ENCODE measurements at regions not wholly inside any gene's neighbourhood (a gene's known extent, or its start where the extent isn't known, plus 50 kb on each side); places are given as distances from the start of the nearest gene placed in this dataset.

- no peak for TF ChIP-seq CTCF (IDR thresholded peaks at IDR 0.05; ENCODE audit: insufficient read depth, missing control alignments)
- FAIRE-seq (no peak), DNase-seq (ENCODE audit: insufficient read length, low spot score) (no peak)
Measured at GRCh38 chr10:130757821-130758489, 553.6 kb downstream of the TCERG1L start.

GRCh38 chr10:130758529-130758928 is 553.0 kb downstream of the TCERG1L start:
- FAIRE-seq (no peak), DNase-seq (ENCODE audit: insufficient read length, low spot score) (no peak)
- TF ChIP-seq CTCF (IDR thresholded peaks at IDR 0.05; ENCODE audit: insufficient read depth, missing control alignments), result no peak

GRCh38 chr10:130761032-130761575 is 550.4 kb downstream of the TCERG1L start:
- FAIRE-seq (no peak), DNase-seq (ENCODE audit: insufficient read length, low spot score) (no peak)
- no peak for TF ChIP-seq CTCF (IDR thresholded peaks at IDR 0.05; ENCODE audit: insufficient read depth, missing control alignments)

- DNase-seq (ENCODE audit: insufficient read length, low spot score) (no peak), FAIRE-seq (no peak)
- no peak for TF ChIP-seq CTCF (IDR thresholded peaks at IDR 0.05; ENCODE audit: insufficient read depth, missing control alignments)
Measured at GRCh38 chr10:130761788-130762301, 549.7 kb downstream of the TCERG1L start.

- no peak for DNase-seq (ENCODE audit: insufficient read length, low spot score)
- TF ChIP-seq CTCF (IDR thresholded peaks at IDR 0.05; ENCODE audit: insufficient read depth, missing control alignments), result no peak
- FAIRE-seq, result no peak
Measured at GRCh38 chr10:130762491-130762890, 549.0 kb downstream of the TCERG1L start.

GRCh38 chr10:130763071-130763470 is 548.5 kb downstream of the TCERG1L start:
- DNase-seq (ENCODE audit: insufficient read length, low spot score) (no peak), FAIRE-seq (no peak)
- TF ChIP-seq CTCF (IDR thresholded peaks at IDR 0.05; ENCODE audit: insufficient read depth, missing control alignments), result no peak

GRCh38 chr10:130763491-130763890 is 548.0 kb downstream of the TCERG1L start:
- no peak for FAIRE-seq
- no peak for TF ChIP-seq CTCF (IDR thresholded peaks at IDR 0.05; ENCODE audit: insufficient read depth, missing control alignments)

More at GRCh38 chr10:130763491-130763890, 548.0 kb downstream of the TCERG1L start:
- no peak for DNase-seq (ENCODE audit: insufficient read length, low spot score)

Measured in D721Med (cell line).